H1 (cell line): ENCODE measurements at regions not wholly inside any gene's neighbourhood (a gene's known extent, or its start where the extent isn't known, plus 50 kb on each side); places are given as distances from the start of the nearest gene placed in this dataset.

ENCODE experiments used
- CTCF ChIA-PET: fragments of 300-600 bp; sonication (Branson Sonifier 250); formaldehyde crosslinking; loops from one replicate; lab custom pipeline; 2021; ENCODE audit not compliant: partially characterized antibody; lab: Charles Lee
- POLR2A ChIA-PET: fragments of 300-600 bp; sonication (Branson Sonifier 250); formaldehyde crosslinking; loops from one replicate; lab custom pipeline; 2021; ENCODE audit warnings: inconsistent platforms; ENCODE audit not compliant: partially characterized antibody; lab: Charles Lee
- DNase-seq, 2 experiments: peaks; one replicate each; pipeline versions ENCODE4 v3.0.0 to v3.0.0-alpha.2; 2010 to 2022; ENCODE audit warnings: low spot score in 2 of 2, low read depth in 1 of 2, mixed read lengths in 1 of 2
- FAIRE-seq: peaks from 2 replicates; lab custom pipeline; 2011; peaks lifted over from hg19 to GRCh38; lab: Jason Lieb, UNC
- H2AFZ ChIP-seq: 2 replicates; pipeline ENCODE4 v1.8.1; 2012; ENCODE audit warnings: low read length, inconsistent platforms
- H2AK5ac ChIP-seq: 2 replicates; pipeline ENCODE4 v1.6.1; 2013; ENCODE audit warnings: low read depth, low read length
- H2BK120ac ChIP-seq: replicated peaks from 2 replicates; pipeline ENCODE3; 2013; ENCODE audit warnings: low read depth, low read length, inconsistent platforms
- H2BK12ac ChIP-seq: 2 replicates; pipeline ENCODE4 v1.6.1; 2013; ENCODE audit warnings: low read depth, low read length
- H2BK15ac ChIP-seq: 2 replicates; pipeline ENCODE4 v1.6.1; 2013; ENCODE audit warnings: low read length
- H2BK20ac ChIP-seq: 2 replicates; pipeline ENCODE4 v1.6.1; 2013; ENCODE audit warnings: low read length
- H2BK5ac ChIP-seq: 2 replicates; pipeline ENCODE4 v1.6.1; 2013; ENCODE audit warnings: low read depth, low read length
- H3K14ac ChIP-seq: 2 replicates; pipeline ENCODE4 v1.6.1; 2013; ENCODE audit warnings: inconsistent platforms; ENCODE audit not compliant: insufficient read length
- H3K18ac ChIP-seq: 2 replicates; pipeline ENCODE4 v1.6.1; 2013; ENCODE audit warnings: low read length; ENCODE audit errors: extremely low read depth
- H3K23ac ChIP-seq: 2 replicates; pipeline ENCODE4 v1.6.1; 2013; ENCODE audit warnings: inconsistent platforms; ENCODE audit not compliant: insufficient read length
- H3K23me2 ChIP-seq: 2 replicates; pipeline ENCODE4 v1.6.1; 2013; ENCODE audit warnings: low read depth, low read length
- H3K27ac ChIP-seq: 2 replicates; pipeline ENCODE4 v1.6.1; 2011; ENCODE audit warnings: low read depth, low read length, inconsistent platforms
- H3K27me3 ChIP-seq, 4 experiments: replicated peaks in 1 of 4; 1 replicate in 1 of 4; 2 replicates in 3 of 4; pipeline versions ENCODE4 v1.6.1 to v1.8.1; 2011 to 2013; ENCODE audit warnings: low read length in 3 of 4, mild to moderate bottlenecking in 3 of 4, inconsistent platforms in 2 of 4, mixed read lengths in 2 of 4, moderate library complexity in 1 of 4; ENCODE audit not compliant: control insufficient read depth in 3 of 4, insufficient read depth in 3 of 4; ENCODE audit errors: extremely low read depth in 1 of 4
- H3K36me3 ChIP-seq, 4 experiments: 2 replicates each; pipeline versions ENCODE4 v1.6.1 to v1.8.1; 2011 to 2013; ENCODE audit warnings: mild to moderate bottlenecking in 4 of 4, low read length in 3 of 4, moderate library complexity in 2 of 4, control low read depth in 1 of 4, inconsistent platforms in 1 of 4; ENCODE audit not compliant: insufficient read depth in 4 of 4, control insufficient read depth in 2 of 4
- H3K4ac ChIP-seq: replicated peaks from 2 replicates; pipeline ENCODE3; 2013; ENCODE audit warnings: low read length, low read depth, mixed read lengths, inconsistent platforms; ENCODE audit not compliant: insufficient read length
- H3K4me1 ChIP-seq, 4 experiments: replicated peaks in 1 of 4; 1 replicate in 1 of 4; 2 replicates in 3 of 4; pipeline versions ENCODE4 v1.6.1 to v1.8.1; 2011 to 2013; ENCODE audit warnings: low read length in 3 of 4, inconsistent platforms in 2 of 4, mixed read lengths in 1 of 4; ENCODE audit not compliant: insufficient read depth in 4 of 4, control insufficient read depth in 3 of 4
- H3K4me2 ChIP-seq, 2 experiments: 2 replicates each; pipeline versions ENCODE4 v1.6.1 to v1.8.1; 2011 to 2013; ENCODE audit warnings: low read depth in 2 of 2, low read length in 2 of 2, control low read depth in 1 of 2, inconsistent platforms in 1 of 2, mild to moderate bottlenecking in 1 of 2; ENCODE audit not compliant: insufficient read depth in 1 of 2
- H3K4me3 ChIP-seq, 4 experiments: fragments of 200-600, 300-600 bp in 1 of 4; sonication (generic), shearing (Covaris generic), sonication (Bioruptor Twin) in 1 of 4; 2 replicates each; pipeline versions ENCODE4 v1.5.1 to v1.8.1; 2011 to 2016; ENCODE audit warnings: low read length in 4 of 4, low read depth in 3 of 4, control low read depth in 2 of 4, inconsistent platforms in 2 of 4, mild to moderate bottlenecking in 2 of 4, mixed read lengths in 1 of 4, moderate library complexity in 1 of 4; ENCODE audit not compliant: insufficient read depth in 2 of 4; ENCODE audit errors: extremely low read depth in 1 of 4
- H3K56ac ChIP-seq: replicated peaks from 2 replicates; pipeline ENCODE3; 2013; ENCODE audit warnings: low read depth, mild to moderate bottlenecking, mixed read lengths, low read length, inconsistent platforms; ENCODE audit not compliant: insufficient read length
- H3K79me1 ChIP-seq: 2 replicates; pipeline ENCODE4 v1.6.1; 2013; ENCODE audit warnings: low read depth, low read length, control low read depth
- H3K79me2 ChIP-seq, 2 experiments: 2 replicates each; pipeline versions ENCODE4 v1.6.1 to v1.8.1; 2012 to 2013; ENCODE audit warnings: low read length in 2 of 2, mild to moderate bottlenecking in 2 of 2, inconsistent platforms in 1 of 2; ENCODE audit not compliant: insufficient read depth in 2 of 2, control insufficient read depth in 1 of 2
- H3K9ac ChIP-seq, 4 experiments: replicated peaks in 1 of 4; 1 replicate in 1 of 4; 2 replicates in 3 of 4; pipeline versions ENCODE4 v1.6.1 to v1.8.1; 2011 to 2013; ENCODE audit warnings: low read depth in 3 of 4, low read length in 3 of 4, control low read depth in 2 of 4, mild to moderate bottlenecking in 2 of 4, moderate library complexity in 2 of 4, inconsistent platforms in 1 of 4; ENCODE audit errors: extremely low read depth in 1 of 4
- H3K9me3 ChIP-seq, 2 experiments: 2 replicates each; pipeline versions ENCODE4 v1.6.1 to v1.8.1; 2012 to 2013; ENCODE audit warnings: mild to moderate bottlenecking in 2 of 2, moderate library complexity in 2 of 2, control low read depth in 1 of 2, inconsistent platforms in 1 of 2, low read depth in 1 of 2, low read length in 1 of 2, mixed read lengths in 1 of 2; ENCODE audit not compliant: insufficient read depth in 2 of 2
- H4K20me1 ChIP-seq, 2 experiments: replicated peaks in 1 of 2; 2 replicates each; pipeline versions ENCODE3 to v1.8.1; 2011 to 2013; ENCODE audit warnings: inconsistent platforms in 2 of 2, low read length in 2 of 2, mild to moderate bottlenecking in 1 of 2; ENCODE audit not compliant: insufficient read depth in 2 of 2, control insufficient read depth in 1 of 2
- H4K5ac ChIP-seq: 2 replicates; pipeline ENCODE4 v1.6.1; 2013; ENCODE audit warnings: low read length, low read depth, mixed read lengths, inconsistent platforms; ENCODE audit not compliant: insufficient read length
- H4K8ac ChIP-seq: 2 replicates; pipeline ENCODE4 v1.8.0; 2013; ENCODE audit warnings: mild to moderate bottlenecking, moderate library complexity, low read length, inconsistent platforms; ENCODE audit not compliant: insufficient read depth; ENCODE audit errors: extremely low read depth
- H4K91ac ChIP-seq: replicated peaks from 2 replicates; pipeline ENCODE3; 2013; ENCODE audit warnings: low read length, mixed read lengths, inconsistent platforms; ENCODE audit not compliant: insufficient read length
- HDAC6 ChIP-seq: IDR thresholded peaks from one replicate; pipeline ENCODE4 v1.7.1; 2012; ENCODE audit warnings: low read depth, mild to moderate bottlenecking, inconsistent platforms, low read length, moderate library complexity
- KDM5A ChIP-seq: fragments of 200-600 bp; IDR thresholded peaks from 2 replicates; pipeline ENCODE4 v1.7.1; 2012; ENCODE audit warnings: mild to moderate bottlenecking, low read length, inconsistent platforms, mixed read lengths
- RBBP5 ChIP-seq: IDR thresholded peaks from 2 replicates; pipeline ENCODE4 v1.7.1; 2012; ENCODE audit warnings: low read depth, mild to moderate bottlenecking, inconsistent platforms, low read length, moderate library complexity, borderline replicate concordance
- RXRA ChIP-seq: IDR thresholded peaks from 2 replicates; pipeline ENCODE4 v1.6.1; 2011; ENCODE audit warnings: low read depth, mild to moderate bottlenecking, low read length, moderate library complexity; ENCODE audit not compliant: insufficient read depth
- SIRT6 ChIP-seq: IDR thresholded peaks from one replicate; pipeline ENCODE4 v1.7.1; 2012; ENCODE audit warnings: low read length, inconsistent platforms
- SRF ChIP-seq: IDR thresholded peaks from 2 replicates; pipeline ENCODE4 v1.6.1; 2011; ENCODE audit warnings: mild to moderate bottlenecking, low read depth, low read length, moderate library complexity
- ZNF274 ChIP-seq: IDR thresholded peaks from 2 replicates; pipeline ENCODE4 v1.7.0; 2012; ENCODE audit warnings: low read length, borderline replicate concordance; ENCODE audit errors: extremely low read depth
- WGBS, 2 experiments: shearing (Covaris generic) in 1 of 2; methylation state at CpG; one replicate each; pipeline versions ENCODE4 v1.1.6 to v1.1.7; 2013 to 2015; ENCODE audit warnings: low lambda C conversion rate in 2 of 2, mixed read lengths in 2 of 2, inconsistent platforms in 1 of 2, low coverage in 1 of 2, missing lambda C conversion rate in 1 of 2; ENCODE audit not compliant: insufficient replicate concordance in 2 of 2, insufficient coverage in 1 of 2, insufficient read length in 1 of 2; ENCODE audit errors: extremely low coverage in 1 of 2, missing lambda C conversion rate in 1 of 2; 5-methylcytosine and 5-hydroxymethylcytosine counted together

GRCh38 chr7:9502269-9502668, 1068.9 kb downstream of the NXPH1 start:
- H3K79me2 ChIP-seq: no peaks in the 10 kb centered on the region
- H4K5ac ChIP-seq: no peak overlapping the region
- DNase-seq (no peak), FAIRE-seq (no peak)
- H3K4ac ChIP-seq: no peak overlapping the region
- no peak overlapping the region for H3K18ac ChIP-seq
- no peak overlapping the region for H2AFZ ChIP-seq
- H2BK15ac ChIP-seq: no peak overlapping the region
- H2BK20ac ChIP-seq: no peak overlapping the region
- no peak overlapping the region for H3K56ac ChIP-seq
- H3K23me2 ChIP-seq: no peaks in the 10 kb centered on the region
- H3K27ac ChIP-seq: no peak overlapping the region
- H2BK5ac ChIP-seq: no peak overlapping the region
- H3K4me1 ChIP-seq: no peaks in the 10 kb centered on the region
- TF ChIP-seq KDM5A (no peak), SIRT6 (no peak), ZNF274 (no peak), RXRA (no peak), SRF (no peak), RBBP5 (no peak), HDAC6 (no peak)
- H4K91ac ChIP-seq: no peak overlapping the region
- H3K4me2 ChIP-seq: no peak overlapping the region
- no peaks in the 10 kb centered on the region for H3K79me1 ChIP-seq
- CTCF ChIA-PET: interaction anchor here (1.7 kb wide), 1 partner anchor 9 kb away, joined by 4 read pairs; no protein-coding TSS in a partner anchor
- POLR2A ChIA-PET: no interaction called here
- no peak overlapping the region for H2BK12ac ChIP-seq
- 80% methylated on average over 1 of the region's 1 CpG; no CpG with 5 or more reads in 1 of the 2 experiments for WGBS, 2 experiments
- no peak overlapping the region for H2AK5ac ChIP-seq
- H3K4me3 ChIP-seq: no peak overlapping the region
- no peak overlapping the region for H2BK120ac ChIP-seq
- H3K27me3 ChIP-seq: no peaks in the 10 kb centered on the region
- H4K8ac ChIP-seq: no peak overlapping the region
- no peak overlapping the region for H3K23ac ChIP-seq
- no peaks in the 10 kb centered on the region for H4K20me1 ChIP-seq
- H3K36me3 ChIP-seq: no peaks in the 10 kb centered on the region
- H3K9me3 ChIP-seq: no peaks in the 10 kb centered on the region
- H3K9ac ChIP-seq: no peak overlapping the region
- no peak overlapping the region for H3K14ac ChIP-seq
